BE2C (cell line): ENCODE measurements at regions not wholly inside any gene's neighbourhood (a gene's known extent, or its start where the extent isn't known, plus 50 kb on each side); places are given as distances from the start of the nearest gene placed in this dataset.

Experiments
- DNase-seq: peaks from one replicate; pipeline ENCODE4 v3.0.0-alpha.2; 2020
- H3K27me3 ChIP-seq: fragments of 250-450 bp; sonication (Bioruptor Pico); 2 replicates; pipeline ENCODE4 v1.5.1; 2020; ENCODE audit warnings: mild to moderate bottlenecking
- H3K36me3 ChIP-seq: fragments of 250-450 bp; sonication (Bioruptor Pico); 2 replicates; pipeline ENCODE4 v1.5.1; 2020; ENCODE audit warnings: mild to moderate bottlenecking
- H3K4me1 ChIP-seq: fragments of 250-450 bp; sonication (Bioruptor Pico); 2 replicates; pipeline ENCODE4 v1.5.1; 2020
- H3K4me3 ChIP-seq: 2 replicates; pipeline ENCODE4 v1.5.1; 2011; ENCODE audit warnings: low read depth, low read length
- H3K9me3 ChIP-seq: fragments of 250-450 bp; sonication (Bioruptor Pico); 2 replicates; pipeline ENCODE4 v1.5.1; 2020
- TF ChIP-seq, protein P1 (sequence below): IDR thresholded peaks from 2 replicates; pipeline ENCODE4 v1.5.1; 2012; ENCODE audit warnings: mild to moderate bottlenecking, low read depth, low read length

DNA sequence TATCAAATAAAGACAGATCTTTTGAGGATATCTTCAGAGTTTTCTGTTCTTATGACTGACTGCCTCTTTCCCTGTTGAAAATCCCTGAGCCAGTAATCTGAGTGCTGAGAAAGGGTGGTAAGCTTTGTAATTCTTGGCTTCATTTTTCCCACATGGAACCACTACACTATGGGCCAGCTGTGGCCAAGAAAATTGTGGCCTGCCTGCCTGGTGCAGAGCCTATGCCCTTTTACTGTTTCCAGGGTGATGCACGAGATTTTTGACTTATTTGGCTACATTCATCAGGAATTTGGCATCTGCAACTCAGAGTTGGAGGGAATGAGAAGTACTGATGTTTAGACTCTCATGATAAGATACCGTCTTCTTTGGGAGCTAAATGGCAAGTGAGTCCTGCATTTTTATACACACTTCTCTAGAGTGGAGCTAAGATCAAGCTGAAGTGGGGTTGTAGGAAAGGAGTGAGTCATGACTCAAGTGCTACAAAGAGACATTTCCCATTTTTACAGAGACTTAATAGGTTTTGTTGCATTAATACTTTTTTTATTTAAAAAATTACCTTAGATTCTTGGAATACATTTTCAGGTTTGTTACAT lies 328.2 kb upstream of the CDH7 start:
- no peaks in the 10 kb centered on the region for H3K4me1 ChIP-seq
- H3K4me3 ChIP-seq, result no peak overlapping the region
- no peaks in the 10 kb centered on the region for H3K9me3 ChIP-seq
- TF ChIP-seq, protein P1, sequence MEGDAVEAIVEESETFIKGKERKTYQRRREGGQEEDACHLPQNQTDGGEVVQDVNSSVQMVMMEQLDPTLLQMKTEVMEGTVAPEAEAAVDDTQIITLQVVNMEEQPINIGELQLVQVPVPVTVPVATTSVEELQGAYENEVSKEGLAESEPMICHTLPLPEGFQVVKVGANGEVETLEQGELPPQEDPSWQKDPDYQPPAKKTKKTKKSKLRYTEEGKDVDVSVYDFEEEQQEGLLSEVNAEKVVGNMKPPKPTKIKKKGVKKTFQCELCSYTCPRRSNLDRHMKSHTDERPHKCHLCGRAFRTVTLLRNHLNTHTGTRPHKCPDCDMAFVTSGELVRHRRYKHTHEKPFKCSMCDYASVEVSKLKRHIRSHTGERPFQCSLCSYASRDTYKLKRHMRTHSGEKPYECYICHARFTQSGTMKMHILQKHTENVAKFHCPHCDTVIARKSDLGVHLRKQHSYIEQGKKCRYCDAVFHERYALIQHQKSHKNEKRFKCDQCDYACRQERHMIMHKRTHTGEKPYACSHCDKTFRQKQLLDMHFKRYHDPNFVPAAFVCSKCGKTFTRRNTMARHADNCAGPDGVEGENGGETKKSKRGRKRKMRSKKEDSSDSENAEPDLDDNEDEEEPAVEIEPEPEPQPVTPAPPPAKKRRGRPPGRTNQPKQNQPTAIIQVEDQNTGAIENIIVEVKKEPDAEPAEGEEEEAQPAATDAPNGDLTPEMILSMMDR, result no peak
- no peaks in the 10 kb centered on the region for H3K27me3 ChIP-seq
- H3K36me3 ChIP-seq, result no peaks in the 10 kb centered on the region
- DNase-seq, result no peak

- H3K4me3 ChIP-seq, result no peak overlapping the region
- no peak for DNase-seq
- TF ChIP-seq, protein P1, result no peak
- H3K36me3 ChIP-seq, result no peaks in the 10 kb centered on the region
- no peaks in the 10 kb centered on the region for H3K27me3 ChIP-seq
- H3K4me1 ChIP-seq, result no peaks in the 10 kb centered on the region
- no peaks in the 10 kb centered on the region for H3K9me3 ChIP-seq
These were observed 335.7 kb upstream of the CDH7 start for GRCh38 chr18:65415098-65415497.

- H3K27me3 ChIP-seq, result no peaks in the 10 kb centered on the region
These were observed 336.3 kb upstream of the CDH7 start for GRCh38 chr18:65414501-65414900.

DNA sequence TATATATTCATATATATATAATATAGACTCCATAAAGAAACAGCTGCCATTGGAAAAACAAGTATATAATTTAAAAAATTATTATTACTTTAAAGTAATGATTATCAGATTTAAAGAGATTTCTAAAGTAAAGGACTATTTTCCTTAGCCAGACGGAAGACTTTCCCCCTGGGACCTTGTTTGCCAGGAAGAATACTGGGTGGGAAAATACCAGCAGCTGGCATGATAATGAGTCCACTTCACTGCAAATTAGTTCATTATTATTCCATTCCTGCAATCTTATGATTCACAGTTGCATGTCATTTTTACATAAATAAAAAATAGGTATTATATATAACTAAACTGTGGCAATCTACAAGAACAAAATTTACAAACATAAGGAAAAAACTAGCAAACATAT lies 339.8 kb upstream of the CDH7 start:
- no peaks in the 10 kb centered on the region for H3K4me1 ChIP-seq
- no peak overlapping the region for H3K4me3 ChIP-seq
- no peaks in the 10 kb centered on the region for H3K36me3 ChIP-seq
- H3K9me3 ChIP-seq, result no peaks in the 10 kb centered on the region
- TF ChIP-seq, protein P1, result no peak
- DNase-seq, result no peak
- H3K27me3 ChIP-seq, result no peaks in the 10 kb centered on the region

More at GRCh38 chr18:65414501-65414900, 336.3 kb upstream of the CDH7 start:
- no peaks in the 10 kb centered on the region for H3K4me1 ChIP-seq
- no peaks in the 10 kb centered on the region for H3K9me3 ChIP-seq
- DNase-seq, result no peak
- H3K36me3 ChIP-seq, result no peaks in the 10 kb centered on the region
- no peak overlapping the region for H3K4me3 ChIP-seq
- TF ChIP-seq, protein P1, result no peak

DNA sequence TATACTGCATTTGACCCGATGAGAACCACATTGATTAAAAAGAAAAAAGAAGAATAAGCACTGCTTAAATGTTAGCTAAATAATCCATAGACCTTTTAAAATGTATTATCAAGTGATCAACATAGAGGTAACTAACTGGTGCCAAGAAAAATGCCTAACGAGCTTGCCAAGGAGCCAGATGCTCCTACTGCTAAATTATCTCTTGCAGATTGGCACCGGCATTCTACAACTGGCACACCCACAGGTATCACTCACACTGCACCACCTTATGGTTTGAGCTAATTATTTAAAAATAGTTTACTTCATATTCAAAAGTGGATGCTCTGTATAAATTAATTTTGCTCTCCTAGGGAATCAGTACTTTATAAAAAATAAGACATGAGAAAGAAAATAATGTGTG lies 341.6 kb upstream of the CDH7 start:
- no peaks in the 10 kb centered on the region for H3K36me3 ChIP-seq
- no peaks in the 10 kb centered on the region for H3K9me3 ChIP-seq
- no peak for DNase-seq
- H3K4me1 ChIP-seq, result no peaks in the 10 kb centered on the region
- no peak overlapping the region for H3K4me3 ChIP-seq
- TF ChIP-seq, protein P1, result no peak
- H3K27me3 ChIP-seq, result no peaks in the 10 kb centered on the region

GRCh38 chr18:65403534-65403933 lies 347.3 kb upstream of the CDH7 start:
- no peak for DNase-seq
- TF ChIP-seq, protein P1, result no peak
- no peaks in the 10 kb centered on the region for H3K9me3 ChIP-seq

More at GRCh38 chr18:65403534-65403933, 347.3 kb upstream of the CDH7 start:
- H3K27me3 ChIP-seq, result no peaks in the 10 kb centered on the region
- no peak overlapping the region for H3K4me3 ChIP-seq
- no peaks in the 10 kb centered on the region for H3K36me3 ChIP-seq
- no peaks in the 10 kb centered on the region for H3K4me1 ChIP-seq
